Caco-2 (cell line): ENCODE measurements at regions not wholly inside any gene's neighbourhood (a gene's known extent, or its start where the extent isn't known, plus 50 kb on each side); places are given as distances from the start of the nearest gene placed in this dataset.

Source experiments
- BruUV-seq: library from RNA; stranded (reverse); fragments of 400-500 nt; replicated peaks from 2 replicates; lab custom pipeline; 2021; lab: Mats Ljungman, UMichigan
- CTCF ChIA-PET: fragments of 300-600 bp; sonication (Branson Sonifier 250); formaldehyde crosslinking; loops from one replicate; lab custom pipeline; 2022; ENCODE audit warnings: antibody characterized with exemption; lab: Charles Lee
- POLR2A ChIA-PET: fragments of 300-600 bp; sonication (Branson Sonifier 250); formaldehyde crosslinking; loops from one replicate; lab custom pipeline; 2022; ENCODE audit warnings: antibody characterized with exemption; lab: Charles Lee
- DNase-seq, 2 experiments: peaks; one replicate each; pipeline versions ENCODE4 v3.0.0 to v3.0.0-alpha.2; 2020 to 2022
- H3K27me3 ChIP-seq: replicated peaks from 2 replicates; pipeline ENCODE4 v1.6.0; 2011; ENCODE audit warnings: low read length; ENCODE audit not compliant: control insufficient read depth, insufficient read depth
- H3K36me3 ChIP-seq: 2 replicates; pipeline ENCODE4 v1.5.1; 2011; ENCODE audit warnings: low read length; ENCODE audit not compliant: control insufficient read depth, insufficient read depth
- H3K4me1 ChIP-seq: fragments of 250-450 bp; sonication (Bioruptor Pico); 2 replicates; pipeline ENCODE4 v1.5.1; 2020; ENCODE audit warnings: mild to moderate bottlenecking
- H3K4me3 ChIP-seq: 2 replicates; pipeline ENCODE4 v1.5.1; 2011; ENCODE audit warnings: low read depth, mild to moderate bottlenecking, control low read depth, low read length
- H3K9me3 ChIP-seq: fragments of 250-450 bp; sonication (Bioruptor Pico); 2 replicates; pipeline ENCODE4 v1.5.1; 2020; ENCODE audit warnings: mild to moderate bottlenecking, moderate library complexity
- H3K27ac Mint-ChIP-seq: one replicate; pipeline ENCODE4 v1.8.0; 2022; ENCODE audit warnings: mixed read lengths; ENCODE audit not compliant: unreplicated experiment
- H3K27me3 Mint-ChIP-seq: one replicate; pipeline ENCODE4 v1.8.0; 2022; ENCODE audit warnings: mixed read lengths; ENCODE audit not compliant: insufficient read depth, unreplicated experiment
- H3K36me3 Mint-ChIP-seq: one replicate; pipeline ENCODE4 v1.8.0; 2022; ENCODE audit warnings: mild to moderate bottlenecking, mixed read lengths; ENCODE audit not compliant: insufficient read depth, unreplicated experiment
- H3K4me1 Mint-ChIP-seq: one replicate; pipeline ENCODE4 v1.8.0; 2022; ENCODE audit warnings: low read depth, mixed read lengths; ENCODE audit not compliant: unreplicated experiment
- H3K4me3 Mint-ChIP-seq: one replicate; pipeline ENCODE4 v1.8.0; 2022; ENCODE audit warnings: mild to moderate bottlenecking, moderate library complexity, mixed read lengths; ENCODE audit not compliant: unreplicated experiment
- H3K9me3 Mint-ChIP-seq: one replicate; pipeline ENCODE4 v1.8.0; 2022; ENCODE audit warnings: mixed read lengths; ENCODE audit not compliant: unreplicated experiment
- CTCF ChIP-seq, 2 experiments: fragments of 200-600 bp in 1 of 2; IDR thresholded peaks; 1 replicate in 1 of 2; 2 replicates in 1 of 2; pipeline versions ENCODE4 v1.5.1 to v1.8.0; 2011 to 2022; ENCODE audit warnings: antibody characterized with exemption in 1 of 2, control low read depth in 1 of 2, inconsistent platforms in 1 of 2, low read depth in 1 of 2, low read length in 1 of 2, mild to moderate bottlenecking in 1 of 2, moderate library complexity in 1 of 2; ENCODE audit not compliant: insufficient read depth in 1 of 2, severe bottlenecking in 1 of 2, unreplicated experiment in 1 of 2
- intact Hi-C: fragments of 100-400 bp; cut with micrococcal nuclease; formaldehyde crosslinking; loops from one replicate; pipeline ENCODE4 v1.10.0; 2022; ENCODE audit not compliant: unreplicated experiment

DNA sequence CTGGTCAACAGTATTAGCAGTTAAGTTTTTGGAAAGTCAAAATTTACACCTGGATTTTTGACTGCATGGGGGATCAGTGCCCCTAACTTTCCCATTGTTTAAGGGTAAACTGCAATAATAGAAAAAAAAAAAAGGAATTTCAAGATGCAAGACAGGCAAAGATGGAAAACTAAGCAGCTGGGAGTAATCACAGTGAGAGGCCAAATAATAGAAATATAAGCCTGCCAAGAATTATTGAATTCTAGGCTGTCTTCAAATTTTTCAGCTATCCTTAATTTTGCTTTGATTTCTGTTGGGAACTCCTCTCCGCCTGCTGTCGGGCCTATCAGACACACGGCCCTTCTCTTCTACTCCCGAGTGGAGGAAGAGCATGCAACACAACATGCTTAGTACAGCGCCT lies 215.5 kb upstream of the LMCD1 start:
- Mint-ChIP-seq H3K36me3 (no peaks in the 10 kb centered on the region), H3K27me3 (peaks cover 5% of the 10 kb centered on the region), H3K4me1 (no peaks in the 10 kb centered on the region), H3K27ac (no peak overlapping the region), H3K9me3 (no peaks in the 10 kb centered on the region), H3K4me3 (no peak overlapping the region)
- H3K27me3 ChIP-seq = no peaks in the 10 kb centered on the region
- no peak for TF ChIP-seq CTCF (IDR thresholded peaks at IDR 0.05; ENCODE audit: insufficient read depth in 1 of 2, low read depth in 1 of 2, low read length in 1 of 2, severe bottlenecking in 1 of 2, unreplicated experiment in 1 of 2)
- POLR2A ChIA-PET = no interaction called here
- H3K4me1 ChIP-seq = no peaks in the 10 kb centered on the region
- no peak overlapping the region for H3K4me3 ChIP-seq
- intact Hi-C loops = no loop called here
- no peak for DNase-seq
- CTCF ChIA-PET = no interaction called here
- BruUV-seq = no TSS peak
- no peaks in the 10 kb centered on the region for H3K9me3 ChIP-seq
- no peaks in the 10 kb centered on the region for H3K36me3 ChIP-seq

DNA sequence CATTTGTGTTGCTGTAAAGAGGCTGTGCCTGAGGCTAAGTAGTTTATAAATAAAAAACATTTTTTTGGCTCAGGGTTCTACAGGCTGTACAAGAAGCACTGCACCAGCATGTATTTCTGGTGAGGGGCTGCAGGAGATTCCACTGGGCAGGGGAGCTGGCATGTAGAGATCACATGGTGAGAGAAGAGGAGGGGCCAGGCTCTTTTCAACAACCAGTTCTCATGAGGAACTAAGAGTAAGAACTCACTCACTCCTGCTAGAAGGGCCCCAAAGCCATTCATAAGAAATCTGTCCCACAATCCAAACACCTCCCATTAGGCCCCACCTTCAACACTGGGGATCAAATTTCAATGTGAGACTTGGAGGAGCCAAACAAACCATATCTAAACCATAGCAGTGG lies 214.9 kb upstream of the LMCD1 start:
- Histone ChIP-seq H3K36me3 (no peaks in the 10 kb centered on the region), H3K4me3 (no peak overlapping the region), H3K27me3 (no peaks in the 10 kb centered on the region), H3K9me3 (no peaks in the 10 kb centered on the region), H3K4me1 (no peaks in the 10 kb centered on the region)
- intact Hi-C loops = no loop called here
- ChIA-PET CTCF (no interaction called here), POLR2A (no interaction called here)
- Mint-ChIP-seq H3K4me1 (no peaks in the 10 kb centered on the region), H3K36me3 (no peaks in the 10 kb centered on the region), H3K4me3 (no peak overlapping the region), H3K27me3 (peaks cover 12% of the 10 kb centered on the region), H3K9me3 (no peaks in the 10 kb centered on the region), H3K27ac (no peak overlapping the region)
- BruUV-seq = no TSS peak
- TF ChIP-seq CTCF (IDR thresholded peaks at IDR 0.05; ENCODE audit: insufficient read depth in 1 of 2, low read depth in 1 of 2, low read length in 1 of 2, severe bottlenecking in 1 of 2, unreplicated experiment in 1 of 2) = no peak
- no peak for DNase-seq

DNA sequence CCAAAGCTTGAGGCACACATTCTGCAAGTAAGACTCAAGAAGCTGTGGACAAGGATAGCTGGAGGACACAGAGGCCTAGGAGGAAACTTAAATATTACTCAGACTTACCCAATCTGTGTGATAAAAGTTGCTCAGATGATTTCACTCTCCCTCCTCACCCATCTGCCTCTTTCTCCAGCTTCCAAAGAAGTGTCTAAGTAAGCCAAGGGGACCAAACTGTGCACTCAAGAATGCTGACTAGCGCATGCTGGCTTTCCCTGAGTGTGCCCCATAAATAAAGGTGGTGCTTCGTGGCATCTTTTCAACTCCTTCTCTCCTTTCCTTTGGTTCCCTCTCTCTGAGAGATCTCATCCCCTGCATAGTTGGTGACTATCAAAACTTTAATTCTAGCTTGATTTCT lies 211.0 kb upstream of the LMCD1 start:
- Histone ChIP-seq H3K4me1 (no peaks in the 10 kb centered on the region), H3K9me3 (no peaks in the 10 kb centered on the region), H3K27me3 (no peaks in the 10 kb centered on the region), H3K36me3 (no peaks in the 10 kb centered on the region), H3K4me3 (no peak overlapping the region)
- TF ChIP-seq CTCF (IDR thresholded peaks at IDR 0.05; ENCODE audit: insufficient read depth in 1 of 2, low read depth in 1 of 2, low read length in 1 of 2, severe bottlenecking in 1 of 2, unreplicated experiment in 1 of 2) = no peak
- Mint-ChIP-seq H3K4me3 (no peak overlapping the region), H3K4me1 (no peaks in the 10 kb centered on the region), H3K27me3 (peaks cover 10% of the 10 kb centered on the region), H3K27ac (no peak overlapping the region), H3K9me3 (no peaks in the 10 kb centered on the region), H3K36me3 (no peaks in the 10 kb centered on the region)
- POLR2A ChIA-PET = no interaction called here
- intact Hi-C loops = no loop called here
- DNase-seq = no peak
- CTCF ChIA-PET = no interaction called here
- BruUV-seq = no TSS peak
